ENCODE measurements at regions not wholly inside any gene's neighbourhood (a gene's known extent, or its start where the extent isn't known, plus 50 kb on each side); places are given as distances from the start of the nearest gene placed in this dataset.

DNA sequence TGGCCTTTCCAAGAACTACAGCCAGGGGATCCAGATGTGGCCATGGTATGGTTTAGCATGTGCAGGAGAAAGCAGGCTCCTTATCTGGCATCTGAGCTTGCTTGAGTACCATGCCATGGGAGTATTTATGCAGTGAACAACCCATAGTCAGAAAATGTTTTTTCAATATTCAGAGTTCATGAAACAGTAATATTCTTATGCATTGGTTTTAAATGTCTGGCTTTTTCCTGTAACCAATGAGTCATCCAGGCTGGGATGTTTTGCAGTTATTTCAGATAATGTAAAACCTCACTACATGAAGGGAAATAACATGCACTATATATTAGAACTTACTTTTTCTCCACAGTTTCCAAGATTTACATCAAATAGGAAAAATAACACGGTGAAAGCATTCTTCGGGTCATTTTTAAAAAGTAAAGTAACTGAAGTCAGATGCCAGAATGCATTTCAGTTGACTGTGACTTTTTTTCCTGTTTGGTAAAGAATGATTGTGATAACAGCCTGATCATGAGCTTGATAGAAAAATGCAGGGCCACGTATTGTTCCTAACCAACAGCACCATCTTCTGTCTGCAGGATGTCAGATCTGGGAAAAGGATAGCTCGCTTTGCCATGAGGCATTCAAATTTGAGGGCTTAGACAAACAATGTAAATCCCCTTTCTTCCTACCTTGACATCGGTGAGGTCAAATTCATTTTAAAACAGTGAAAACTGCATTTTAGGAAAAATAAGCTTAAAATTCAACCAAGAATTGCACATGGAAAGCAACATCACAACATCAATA is 152.8 kb downstream of the DSC3 start:
- no peaks in the 10 kb centered on the region for H3K79me1 ChIP-seq (ENCODE audit: insufficient read depth, low read depth, low read length, poor library complexity, severe bottlenecking)
- no peak overlapping the region for H2AK5ac ChIP-seq (ENCODE audit: insufficient read length, low read length)
- TF ChIP-seq, protein P1, sequence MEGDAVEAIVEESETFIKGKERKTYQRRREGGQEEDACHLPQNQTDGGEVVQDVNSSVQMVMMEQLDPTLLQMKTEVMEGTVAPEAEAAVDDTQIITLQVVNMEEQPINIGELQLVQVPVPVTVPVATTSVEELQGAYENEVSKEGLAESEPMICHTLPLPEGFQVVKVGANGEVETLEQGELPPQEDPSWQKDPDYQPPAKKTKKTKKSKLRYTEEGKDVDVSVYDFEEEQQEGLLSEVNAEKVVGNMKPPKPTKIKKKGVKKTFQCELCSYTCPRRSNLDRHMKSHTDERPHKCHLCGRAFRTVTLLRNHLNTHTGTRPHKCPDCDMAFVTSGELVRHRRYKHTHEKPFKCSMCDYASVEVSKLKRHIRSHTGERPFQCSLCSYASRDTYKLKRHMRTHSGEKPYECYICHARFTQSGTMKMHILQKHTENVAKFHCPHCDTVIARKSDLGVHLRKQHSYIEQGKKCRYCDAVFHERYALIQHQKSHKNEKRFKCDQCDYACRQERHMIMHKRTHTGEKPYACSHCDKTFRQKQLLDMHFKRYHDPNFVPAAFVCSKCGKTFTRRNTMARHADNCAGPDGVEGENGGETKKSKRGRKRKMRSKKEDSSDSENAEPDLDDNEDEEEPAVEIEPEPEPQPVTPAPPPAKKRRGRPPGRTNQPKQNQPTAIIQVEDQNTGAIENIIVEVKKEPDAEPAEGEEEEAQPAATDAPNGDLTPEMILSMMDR (conservative IDR thresholded peaks at IDR 0.05), result peak; percentile 78
- H3K9me3 Mint-ChIP-seq, result no peaks in the 10 kb centered on the region
- peak; percentile 41 for DNase-seq
- H3K23me2 ChIP-seq (ENCODE audit: insufficient read length, low read depth, low read length, poor library complexity, severe bottlenecking), result no peaks in the 10 kb centered on the region
- H2BK12ac ChIP-seq (ENCODE audit: insufficient read length, low read depth, low read length), result no peak overlapping the region
- H3K27ac Mint-ChIP-seq, result no peak overlapping the region
- H2AFZ ChIP-seq (ENCODE audit: low read length), result no peak overlapping the region
- no peak overlapping the region for H3K56ac ChIP-seq (ENCODE audit: insufficient read length, low read depth, low read length)
- no peaks in the 10 kb centered on the region for H3K36me3 Mint-ChIP-seq (ENCODE audit: insufficient read depth in 1 of 3, low read depth in 3 of 3)
- no peak overlapping the region for H4K8ac ChIP-seq (replicated peaks; ENCODE audit: insufficient read length, low read depth, low read length)
- H3K4me1 Mint-ChIP-seq, result peaks cover 16 to 20% of the 10 kb centered on the region in 2 experiments
- H2BK120ac ChIP-seq (ENCODE audit: low read depth, low read length, poor library complexity, severe bottlenecking), result no peak overlapping the region
- H3K4me1 ChIP-seq (ENCODE audit: insufficient read depth, low read length), result peaks cover 4% of the 10 kb centered on the region; the same call in 1 of the 2 replicates
- no peak overlapping the region for H3K18ac ChIP-seq (ENCODE audit: insufficient read length, low read depth, low read length)
- H3K23ac ChIP-seq (ENCODE audit: insufficient read length, low read depth, low read length), result no peak overlapping the region
- H3K9me3 ChIP-seq (ENCODE audit: control insufficient read depth, low read depth, low read length), result no peaks in the 10 kb centered on the region
- no peaks in the 10 kb centered on the region for H4K20me1 ChIP-seq (ENCODE audit: control insufficient read depth, insufficient read depth, insufficient read length)
- H3K9ac ChIP-seq (ENCODE audit: extremely low read depth, insufficient read length, low read length), result no peak overlapping the region
- H4K91ac ChIP-seq (ENCODE audit: insufficient read length, low read depth, low read length), result no peak overlapping the region
- no peak overlapping the region for H3K4ac ChIP-seq (ENCODE audit: low read depth, low read length)
- no CpG with 5 or more reads among the region's 5 CpGs for WGBS (ENCODE audit: extremely low coverage, insufficient read length, low lambda C conversion rate)
- H3K4me3 Mint-ChIP-seq, result no peak overlapping the region
- H2BK20ac ChIP-seq (ENCODE audit: low read depth, low read length, poor library complexity, severe bottlenecking), result no peak overlapping the region
- H2BK15ac ChIP-seq (ENCODE audit: low read depth, low read length), result no peak overlapping the region
- no peak overlapping the region for H3K27ac ChIP-seq (ENCODE audit: insufficient read length, low read depth, low read length)
- H3K14ac ChIP-seq (ENCODE audit: insufficient read depth, low read length), result no peak overlapping the region
- H3K27me3 Mint-ChIP-seq (ENCODE audit: low read depth), result no peaks in the 10 kb centered on the region
- no peak overlapping the region for H3T11ph ChIP-seq (ENCODE audit: low read length)
- H4K5ac ChIP-seq (ENCODE audit: insufficient read length, low read depth, low read length), result no peak overlapping the region
- no peak overlapping the region for H2BK5ac ChIP-seq (ENCODE audit: insufficient read length, low read length)
- H3K4me2 ChIP-seq (ENCODE audit: insufficient read depth, insufficient read length, low read length), result no peak overlapping the region
- no peaks in the 10 kb centered on the region for H3K27me3 ChIP-seq (ENCODE audit: insufficient read depth, low read length)
- H3K79me2 ChIP-seq (ENCODE audit: insufficient read depth, low read length), result no peaks in the 10 kb centered on the region
